ENCODE measurements at regions not wholly inside any gene's neighbourhood (a gene's known extent, or its start where the extent isn't known, plus 50 kb on each side); places are given as distances from the start of the nearest gene placed in this dataset.
"Not testable (repeated sequence)": the region's sequence is repeated elsewhere in the genome, so short reads cannot be mapped to it uniquely, and the experiment has no call there.

GRCh38 chr5:124203303-124203702 is 543.1 kb downstream of the ZNF608 start:
- DNase-seq: no peak

GRCh38 chr5:124200381-124200780 is 546.1 kb downstream of the ZNF608 start:
- no peak for DNase-seq

GRCh38 chr5:124199893-124200292 is 546.5 kb downstream of the ZNF608 start:
- no peak for DNase-seq

GRCh38 chr5:124195411-124195810 is 551.0 kb downstream of the ZNF608 start:
- no peak for DNase-seq

GRCh38 chr5:124194282-124194681 is 552.2 kb downstream of the ZNF608 start:
- no peak for DNase-seq

GRCh38 chr5:124193371-124193789 is 553.1 kb downstream of the ZNF608 start:
- no peak for DNase-seq

- DNase-seq: no peak
These were observed 553.7 kb downstream of the ZNF608 start for GRCh38 chr5:124192716-124193115.

GRCh38 chr5:124185716-124186115 is 560.7 kb downstream of the ZNF608 start:
- no peak for DNase-seq

- no peak for DNase-seq
These were observed 564.3 kb downstream of the ZNF608 start for GRCh38 chr5:124182133-124182532.

GRCh38 chr5:124180875-124181461 is 565.5 kb downstream of the ZNF608 start:
- DNase-seq: no peak

- no peak for DNase-seq
These were observed 566.1 kb downstream of the ZNF608 start for GRCh38 chr5:124180299-124180874.

- DNase-seq: no peak
These were observed 566.6 kb downstream of the ZNF608 start for GRCh38 chr5:124179819-124180218.

GRCh38 chr5:124178050-124178449 is 568.4 kb downstream of the ZNF608 start:
- DNase-seq: no peak

- no peak for DNase-seq
These were observed 569.7 kb downstream of the ZNF608 start for GRCh38 chr5:124176692-124177091.

GRCh38 chr5:124173386-124173785 is 573.1 kb downstream of the ZNF608 start:
- DNase-seq: no peak

GRCh38 chr5:124172389-124173003 is 573.9 kb downstream of the ZNF608 start:
- DNase-seq: no peak

GRCh38 chr5:124168093-124168492 is 578.3 kb downstream of the ZNF608 start:
- DNase-seq: not testable (repeated sequence)

GRCh38 chr5:124162767-124163532 is 583.5 kb downstream of the ZNF608 start:
- DNase-seq: no peak

- no peak for DNase-seq
These were observed 585.2 kb downstream of the ZNF608 start for GRCh38 chr5:124161266-124161665.

GRCh38 chr5:124160265-124160664 is 586.2 kb downstream of the ZNF608 start:
- no peak for DNase-seq

- DNase-seq: no peak
These were observed 589.1 kb downstream of the ZNF608 start for GRCh38 chr5:124157320-124157719.

GRCh38 chr5:124156415-124156996 is 589.9 kb downstream of the ZNF608 start:
- DNase-seq: no peak

GRCh38 chr5:124154714-124155113 is 591.7 kb downstream of the ZNF608 start:
- no peak for DNase-seq
